Thyroid gland (tissue), 4 donors: ENCODE measurements at regions not wholly inside any gene's neighbourhood (a gene's known extent, or its start where the extent isn't known, plus 50 kb on each side); places are given as distances from the start of the nearest gene placed in this dataset.

Experiments used
- CTCF ChIP-seq, 6 experiments: fragments of 200-600 bp in 3 of 6; fragments of 450-650 bp in 3 of 6; sonication (generic) in 3 of 6; IDR thresholded peaks; one replicate each; pipeline ENCODE4 v1.5.1; 2016 to 2019; ENCODE audit warnings: antibody characterized with exemption in 6 of 6, mild to moderate bottlenecking in 2 of 6, inconsistent platforms in 1 of 6, moderate library complexity in 1 of 6
- POLR2A ChIP-seq, 2 donors: fragments of 450-650 bp; IDR thresholded peaks; one replicate each; pipeline ENCODE4 v1.6.1; 2017; ENCODE audit warnings: antibody characterized with exemption in 2 of 2, mild to moderate bottlenecking in 2 of 2, moderate library complexity in 1 of 2

DNA sequence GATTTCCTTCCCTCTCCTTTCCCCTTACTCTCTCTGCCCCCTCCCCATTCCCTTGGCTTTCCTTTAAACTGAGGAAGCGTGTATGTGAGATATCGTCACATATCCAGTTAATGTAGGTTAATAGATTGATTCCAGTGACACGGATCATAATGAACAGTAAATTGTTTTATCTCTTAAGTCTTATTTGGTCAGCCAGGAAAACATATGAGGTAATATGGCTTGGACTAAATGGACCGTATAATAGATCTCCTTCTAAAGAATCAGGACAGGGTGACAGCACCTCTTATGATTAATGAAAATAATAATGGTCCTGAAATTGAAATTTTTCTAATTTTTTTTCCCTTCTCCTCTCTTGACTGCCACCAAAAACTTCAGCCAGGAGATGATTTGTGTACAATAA is 779.8 kb upstream of the NR2F2 start:
- no peak for TF ChIP-seq CTCF (IDR thresholded peaks at IDR 0.05)
- TF ChIP-seq POLR2A (IDR thresholded peaks at IDR 0.05) = no peak
